Loucy (cell line): ENCODE measurements at regions not wholly inside any gene's neighbourhood (a gene's known extent, or its start where the extent isn't known, plus 50 kb on each side); places are given as distances from the start of the nearest gene placed in this dataset.

Experiments used
- H2AFZ ChIP-seq: fragments of 200-600 bp; sonication (generic); 2 replicates; pipeline ENCODE4 v1.6.0; 2016; ENCODE audit warnings: antibody characterized with exemption, mild to moderate bottlenecking, low read length, moderate library complexity
- H3F3A ChIP-seq: fragments of 200-600 bp; 2 replicates; pipeline ENCODE4 v1.6.0; 2016; ENCODE audit warnings: antibody characterized with exemption, low read depth, mild to moderate bottlenecking
- H3K27me3 ChIP-seq: fragments of 200-600 bp; sonication (generic); 2 replicates; pipeline ENCODE4 v1.6.1; 2014; ENCODE audit warnings: low read length, mild to moderate bottlenecking; ENCODE audit not compliant: insufficient read depth, poor library complexity, severe bottlenecking
- H3K36me3 ChIP-seq: fragments of 200-600 bp; sonication (generic); 2 replicates; pipeline ENCODE4 v1.6.1; 2016; ENCODE audit warnings: low read length; ENCODE audit not compliant: insufficient read depth
- H3K4me1 ChIP-seq: fragments of 200-600 bp; sonication (generic); 2 replicates; pipeline ENCODE4 v1.5.1; 2014; ENCODE audit warnings: low read length, mild to moderate bottlenecking; ENCODE audit not compliant: insufficient read depth, poor library complexity, severe bottlenecking
- H3K4me2 ChIP-seq: fragments of 200-600 bp; sonication (generic); 2 replicates; pipeline ENCODE4 v1.6.0; 2014; ENCODE audit warnings: antibody characterized with exemption, low read length, low read depth, mild to moderate bottlenecking; ENCODE audit not compliant: poor library complexity, severe bottlenecking
- H3K4me3 ChIP-seq: fragments of 200-600 bp; sonication (generic); 2 replicates; pipeline ENCODE4 v1.5.1; 2014; ENCODE audit warnings: low read length, mild to moderate bottlenecking, mixed read lengths; ENCODE audit not compliant: poor library complexity, severe bottlenecking
- H3K79me2 ChIP-seq: fragments of 200-600 bp; sonication (generic); 2 replicates; pipeline ENCODE4 v1.6.1; 2014; ENCODE audit warnings: low read length; ENCODE audit not compliant: insufficient read depth
- H3K9ac ChIP-seq: fragments of 200-600 bp; sonication (generic); 2 replicates; pipeline ENCODE4 v1.6.0; 2014; ENCODE audit warnings: mild to moderate bottlenecking, low read depth, low read length, moderate library complexity; ENCODE audit not compliant: poor library complexity, severe bottlenecking
- H3K9me2 ChIP-seq: fragments of 200-600 bp; sonication (generic); replicated peaks from 2 replicates; pipeline ENCODE4 v1.6.1; 2016; ENCODE audit warnings: low read depth, low read length, mixed read lengths
- H3K9me3 ChIP-seq: fragments of 200-600 bp; sonication (generic); 2 replicates; pipeline ENCODE4 v1.6.1; 2014; ENCODE audit warnings: mild to moderate bottlenecking, antibody characterized with exemption, low read length, low read depth; ENCODE audit not compliant: insufficient read depth
- H4K20me1 ChIP-seq: fragments of 200-600 bp; sonication (generic); 2 replicates; pipeline ENCODE4 v1.6.0; 2014; ENCODE audit warnings: antibody characterized with exemption, low read length, mild to moderate bottlenecking; ENCODE audit not compliant: insufficient read depth, poor library complexity, severe bottlenecking
- CTCF ChIP-seq: fragments of 200-600 bp; sonication (generic); conservative IDR thresholded peaks from 2 replicates; pipeline ENCODE4 v1.5.1; 2014; ENCODE audit warnings: mild to moderate bottlenecking, antibody characterized with exemption, low read length
- EZH2phosphoT487 ChIP-seq: fragments of 200-600 bp; IDR thresholded peaks from 2 replicates; pipeline ENCODE4 v1.6.1; 2018; ENCODE audit warnings: antibody characterized with exemption, mild to moderate bottlenecking, moderate library complexity, borderline replicate concordance

- Histone ChIP-seq H3K4me1 (no peaks in the 10 kb centered on the region), H3K9me3 (no peaks in the 10 kb centered on the region), H3K79me2 (no peaks in the 10 kb centered on the region), H4K20me1 (no peaks in the 10 kb centered on the region), H3K4me3 (no peak overlapping the region), H3K4me2 (no peak overlapping the region), H3K36me3 (no peaks in the 10 kb centered on the region), H3F3A (no peaks in the 10 kb centered on the region), H2AFZ (no peak overlapping the region), H3K9me2 (no peaks in the 10 kb centered on the region), H3K27me3 (no peaks in the 10 kb centered on the region), H3K9ac (no peak overlapping the region)
- TF ChIP-seq CTCF = no peak
- TF ChIP-seq EZH2phosphoT487 = no peak
These were observed 393.0 kb downstream of the LRRIQ3 start for GRCh38 chr1:73804935-73805334.

- Histone ChIP-seq H2AFZ (no peak overlapping the region), H3K4me3 (no peak overlapping the region), H3K36me3 (no peaks in the 10 kb centered on the region), H3K4me1 (no peaks in the 10 kb centered on the region), H3K27me3 (no peaks in the 10 kb centered on the region), H3F3A (no peaks in the 10 kb centered on the region), H4K20me1 (no peaks in the 10 kb centered on the region), H3K9ac (no peak overlapping the region), H3K9me3 (no peaks in the 10 kb centered on the region), H3K79me2 (no peaks in the 10 kb centered on the region), H3K9me2 (no peaks in the 10 kb centered on the region), H3K4me2 (no peak overlapping the region)
- TF ChIP-seq EZH2phosphoT487 (no peak), CTCF (no peak)
These were observed 394.6 kb downstream of the LRRIQ3 start for GRCh38 chr1:73803380-73803779.

GRCh38 chr1:73801912-73802429, 396.0 kb downstream of the LRRIQ3 start:
- Histone ChIP-seq H3K9me3 (no peaks in the 10 kb centered on the region), H4K20me1 (no peaks in the 10 kb centered on the region), H3K4me1 (no peaks in the 10 kb centered on the region), H3K4me2 (no peak overlapping the region), H3K9me2 (no peaks in the 10 kb centered on the region), H3K79me2 (no peaks in the 10 kb centered on the region), H2AFZ (no peak overlapping the region), H3K9ac (no peak overlapping the region), H3K4me3 (no peak overlapping the region), H3K36me3 (no peaks in the 10 kb centered on the region), H3K27me3 (no peaks in the 10 kb centered on the region), H3F3A (no peaks in the 10 kb centered on the region)
- TF ChIP-seq CTCF (no peak), EZH2phosphoT487 (no peak)
